ENCODE measurements at regions not wholly inside any gene's neighbourhood (a gene's known extent, or its start where the extent isn't known, plus 50 kb on each side); places are given as distances from the start of the nearest gene placed in this dataset.

DNA sequence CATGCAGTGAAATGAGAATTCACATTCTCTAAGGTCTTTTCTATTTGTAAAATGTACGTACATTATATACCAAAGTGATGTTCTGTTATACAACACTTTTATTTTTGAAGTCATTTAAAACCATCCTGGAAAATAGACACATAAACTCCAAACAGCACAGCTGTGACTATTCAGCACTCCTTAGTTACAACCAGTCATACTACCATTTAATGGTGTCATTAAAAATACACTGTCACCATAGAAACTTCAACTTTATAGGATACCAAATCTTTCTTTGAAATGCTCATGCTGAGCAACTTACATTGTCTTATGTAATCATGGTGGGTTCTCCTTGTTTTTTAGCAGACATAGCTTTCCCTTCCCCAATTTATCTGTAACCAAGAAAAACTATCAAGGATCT lies 85.3 kb downstream of the METTL4 start:
- H3K9me2 ChIP-seq (ENCODE audit: insufficient read depth) = no peaks in the 10 kb centered on the region
- DNase-seq (ENCODE audit: low read depth, low spot score) (no peak), ATAC-seq (no peak)
- ChIA-PET POLR2A (no interaction called here), CTCF (no interaction called here), RAD21 (ENCODE audit: low non-redundant PET in 1 of 2, low total read pairs in 2 of 2, uncharacterized antibody in 2 of 2, unreplicated experiment in 2 of 2) (no interaction called here)
- no peaks in the 10 kb centered on the region for H3K9me3 ChIP-seq (ENCODE audit: control insufficient read depth in 1 of 2, insufficient read depth in 1 of 2, low read depth in 1 of 2, low read length in 2 of 2)
- H4K20me1 ChIP-seq (ENCODE audit: insufficient read depth) = no peaks in the 10 kb centered on the region
- no peaks in the 10 kb centered on the region for H3K79me2 ChIP-seq (ENCODE audit: insufficient read depth, low read length)
- no peak overlapping the region for H3K27ac ChIP-seq (ENCODE audit: low read depth, low read length)
- no TSS peak for BruUV-seq (replicated peaks)
- H3K4me2 ChIP-seq (ENCODE audit: low read length) = no peak overlapping the region
- H2AFZ ChIP-seq (ENCODE audit: low read depth, low read length, poor library complexity, severe bottlenecking) = no peak overlapping the region
- H3K9ac ChIP-seq (ENCODE audit: low read length) = no peak overlapping the region
- intact Hi-C loops (cut with micrococcal nuclease) = no loop called here
- no peaks in the 10 kb centered on the region for H3K27me3 ChIP-seq (ENCODE audit: insufficient read depth, low read length)
- no peaks in the 10 kb centered on the region for H3K4me1 ChIP-seq (ENCODE audit: control insufficient read depth in 1 of 2, insufficient read depth in 2 of 2, low read length in 2 of 2)
- no peak overlapping the region for H3K4me3 ChIP-seq (replicated peaks in 1 of 2; ENCODE audit: low read depth in 1 of 2, low read length in 2 of 2)
- no peaks in the 10 kb centered on the region for H3K36me3 ChIP-seq (ENCODE audit: control insufficient read depth in 1 of 2, insufficient read depth in 2 of 2, low read length in 2 of 2)
- TF ChIP-seq POLR2AphosphoS5 (IDR thresholded peaks at IDR 0.05; ENCODE audit: low read depth, low read length) = no peak
- TF ChIP-seq, protein P1, sequence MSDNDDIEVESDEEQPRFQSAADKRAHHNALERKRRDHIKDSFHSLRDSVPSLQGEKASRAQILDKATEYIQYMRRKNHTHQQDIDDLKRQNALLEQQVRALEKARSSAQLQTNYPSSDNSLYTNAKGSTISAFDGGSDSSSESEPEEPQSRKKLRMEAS (IDR thresholded peaks at IDR 0.05) = no peak
- TF ChIP-seq JUND (IDR thresholded peaks at IDR 0.05) = no peak
- TF ChIP-seq ELF1 (IDR thresholded peaks at IDR 0.05; ENCODE audit: borderline replicate concordance, low read depth) = no peak
- no peak for TF ChIP-seq EGR1 (IDR thresholded peaks at IDR 0.05; ENCODE audit: low read depth)
- TF ChIP-seq YY1 (IDR thresholded peaks at IDR 0.05; ENCODE audit: extremely low read depth, insufficient replicate concordance, low read depth, low read length) = no peak
- no peak for TF ChIP-seq SIN3A (IDR thresholded peaks at IDR 0.05; ENCODE audit: low read depth)
- no peak for TF ChIP-seq SP1 (IDR thresholded peaks at IDR 0.05; ENCODE audit: low read depth)
- TF ChIP-seq, protein P2, sequence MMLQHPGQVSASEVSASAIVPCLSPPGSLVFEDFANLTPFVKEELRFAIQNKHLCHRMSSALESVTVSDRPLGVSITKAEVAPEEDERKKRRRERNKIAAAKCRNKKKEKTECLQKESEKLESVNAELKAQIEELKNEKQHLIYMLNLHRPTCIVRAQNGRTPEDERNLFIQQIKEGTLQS (IDR thresholded peaks at IDR 0.05) = no peak
- no peak for TF ChIP-seq ZNF274 (IDR thresholded peaks at IDR 0.05; ENCODE audit: low read depth, low read length)

DNA sequence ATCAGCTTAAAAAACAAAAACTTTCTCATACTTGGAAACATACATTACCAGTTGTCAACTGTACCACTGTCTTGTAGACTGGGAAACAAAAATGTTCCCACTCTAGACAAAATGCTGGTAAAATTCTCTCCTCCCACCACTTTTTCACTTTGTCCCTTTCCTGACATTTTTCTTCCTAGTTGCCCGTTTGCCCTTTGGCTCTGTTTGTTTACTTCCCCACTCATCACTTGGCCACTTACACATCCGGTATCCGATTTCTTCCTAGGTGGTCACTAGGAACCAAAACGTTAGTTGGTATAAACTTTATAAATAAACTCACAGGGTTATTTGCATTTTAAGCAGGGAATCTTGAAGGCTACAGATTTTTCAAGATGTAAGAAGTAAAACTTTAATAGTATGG lies 84.9 kb downstream of the METTL4 start:
- H2AFZ ChIP-seq (ENCODE audit: low read depth, low read length, poor library complexity, severe bottlenecking) = no peak overlapping the region

More for the DNA sequence above, 84.9 kb downstream of the METTL4 start:
- H3K4me2 ChIP-seq (ENCODE audit: low read length) = no peak overlapping the region
- no peak overlapping the region for H3K9ac ChIP-seq (ENCODE audit: low read length)
- no peak for ATAC-seq
- RAD21 ChIA-PET (ENCODE audit: low non-redundant PET in 1 of 2, low total read pairs in 2 of 2, uncharacterized antibody in 2 of 2, unreplicated experiment in 2 of 2) = no interaction called here
- H3K9me3 ChIP-seq (ENCODE audit: control insufficient read depth in 1 of 2, insufficient read depth in 1 of 2, low read depth in 1 of 2, low read length in 2 of 2) = no peaks in the 10 kb centered on the region
- no peaks in the 10 kb centered on the region for H3K4me1 ChIP-seq (ENCODE audit: control insufficient read depth in 1 of 2, insufficient read depth in 2 of 2, low read length in 2 of 2)
- intact Hi-C loops (cut with micrococcal nuclease) = no loop called here
- BruUV-seq (replicated peaks) = no TSS peak
- no peaks in the 10 kb centered on the region for H3K27me3 ChIP-seq (ENCODE audit: insufficient read depth, low read length)
- no peaks in the 10 kb centered on the region for H4K20me1 ChIP-seq (ENCODE audit: insufficient read depth)
- H3K9me2 ChIP-seq (ENCODE audit: insufficient read depth) = no peaks in the 10 kb centered on the region
- no peaks in the 10 kb centered on the region for H3K36me3 ChIP-seq (ENCODE audit: control insufficient read depth in 1 of 2, insufficient read depth in 2 of 2, low read length in 2 of 2)
- CTCF ChIA-PET = no interaction called here
- POLR2A ChIA-PET = no interaction called here
- H3K27ac ChIP-seq (ENCODE audit: low read depth, low read length) = no peak overlapping the region
- H3K4me3 ChIP-seq (replicated peaks in 1 of 2; ENCODE audit: low read depth in 1 of 2, low read length in 2 of 2) = no peak overlapping the region
- H3K79me2 ChIP-seq (ENCODE audit: insufficient read depth, low read length) = no peaks in the 10 kb centered on the region
- TF ChIP-seq RAD21 (IDR thresholded peaks at IDR 0.05; ENCODE audit: low read depth) = no peak
- TF ChIP-seq, protein P2 (IDR thresholded peaks at IDR 0.05) = no peak
- TF ChIP-seq EGR1 (IDR thresholded peaks at IDR 0.05; ENCODE audit: low read depth) = no peak
- TF ChIP-seq, protein P1 (IDR thresholded peaks at IDR 0.05) = no peak
- TF ChIP-seq SP1 (IDR thresholded peaks at IDR 0.05; ENCODE audit: low read depth) = no peak
- TF ChIP-seq YY1 (IDR thresholded peaks at IDR 0.05; ENCODE audit: extremely low read depth, insufficient replicate concordance, low read depth, low read length) = no peak
- no peak for TF ChIP-seq CEBPB (IDR thresholded peaks at IDR 0.05; ENCODE audit: low read depth)
- no peak for TF ChIP-seq ZNF274 (IDR thresholded peaks at IDR 0.05; ENCODE audit: low read depth, low read length)
- no peak for DNase-seq (ENCODE audit: low read depth, low spot score)
